ENCODE measurements at regions not wholly inside any gene's neighbourhood (a gene's known extent, or its start where the extent isn't known, plus 50 kb on each side); places are given as distances from the start of the nearest gene placed in this dataset.

DNA sequence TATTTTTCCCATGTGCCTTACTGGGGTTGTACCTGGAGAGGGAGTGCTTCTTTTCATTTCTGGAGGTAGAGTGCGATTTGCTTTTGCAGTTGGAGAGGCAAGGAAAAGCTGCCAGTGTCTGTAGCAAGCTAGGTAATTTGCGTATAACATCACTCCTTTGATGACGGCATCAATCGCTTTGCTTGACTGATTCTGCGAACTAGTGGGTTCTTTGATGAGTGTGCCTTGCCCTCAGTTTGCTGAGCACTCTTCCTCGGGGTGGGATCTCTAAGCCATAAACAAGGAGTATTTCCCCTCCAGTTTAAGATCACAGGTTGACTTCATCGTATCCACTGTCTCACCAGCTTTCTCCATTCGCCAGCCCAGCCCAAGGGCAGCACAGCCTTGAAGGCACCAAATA lies 344.5 kb downstream of the KCNRG start:
- Mint-ChIP-seq H3K4me3 (no peak overlapping the region), H3K9me3 (no peaks in the 10 kb centered on the region), H3K27me3 (peaks cover 5% of the 10 kb centered on the region), H3K4me1 (ENCODE audit: low read depth) (peaks cover 55% of the 10 kb centered on the region), H3K27ac (no peak overlapping the region), H3K36me3 (no peaks in the 10 kb centered on the region)
- peak; percentile 30 for DNase-seq
- intact Hi-C loops (cut with micrococcal nuclease), result no loop called here
- CTCF ChIA-PET, result interaction anchor here (0.9 to 1.1 kb wide), 2 partner anchors 28 to 153 kb away, joined by 3 to 4 read pairs; no protein-coding TSS in a partner anchor
- POLR2A ChIA-PET, result no interaction called here

DNA sequence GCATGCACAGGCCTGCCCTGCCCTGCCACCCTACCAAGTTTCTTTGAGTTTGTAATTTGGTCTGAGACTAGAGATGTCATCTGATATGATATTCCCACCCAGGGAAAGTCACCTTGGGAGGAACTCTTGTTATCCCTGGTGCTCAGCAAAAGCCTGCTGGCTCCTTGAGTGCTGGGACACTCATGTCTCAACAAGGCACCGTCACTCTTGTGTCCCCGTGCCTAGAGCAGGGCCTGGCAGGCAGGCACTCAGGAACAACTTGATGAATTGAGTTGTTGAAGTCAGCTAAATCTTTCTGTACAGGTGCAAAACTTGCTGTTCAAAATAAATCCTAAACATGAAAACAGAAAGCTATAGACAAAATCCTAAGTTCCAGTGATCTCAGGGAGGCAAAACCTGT lies 345.4 kb downstream of the KCNRG start:
- peaks cover 57% of the 10 kb centered on the region for H3K4me1 Mint-ChIP-seq (ENCODE audit: low read depth)

DNA sequence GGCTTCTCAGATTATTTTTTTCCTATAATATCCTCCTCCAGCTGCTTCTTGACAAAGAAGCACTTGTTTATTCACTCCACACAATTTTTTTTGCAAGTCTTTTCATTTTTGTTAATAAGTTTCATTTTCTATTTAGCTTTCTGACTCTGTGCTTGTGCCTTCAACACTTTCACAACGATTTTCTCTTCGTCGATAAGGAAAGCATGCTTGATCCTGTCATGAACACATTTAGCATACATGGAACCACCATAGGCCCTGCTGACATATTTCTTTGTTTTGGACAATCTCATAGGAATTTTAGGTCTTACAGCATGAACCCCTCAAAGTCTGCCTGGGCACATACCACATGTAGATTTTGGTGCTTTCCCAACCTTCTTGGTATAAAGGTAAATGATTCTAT lies 346.0 kb downstream of the KCNRG start:
- Mint-ChIP-seq H3K27ac (no peak overlapping the region), H3K9me3 (no peaks in the 10 kb centered on the region), H3K4me1 (ENCODE audit: low read depth) (peaks cover 58% of the 10 kb centered on the region), H3K36me3 (no peaks in the 10 kb centered on the region), H3K4me3 (no peak overlapping the region), H3K27me3 (peaks cover 7% of the 10 kb centered on the region)
- intact Hi-C loops (cut with micrococcal nuclease), result no loop called here
- DNase-seq, result no peak
- POLR2A ChIA-PET, result interaction anchor here (1.4 kb wide), 1 partner anchor 237 kb away, joined by 5 read pairs; no protein-coding TSS in a partner anchor
- CTCF ChIA-PET, result no interaction called here

More for the DNA sequence above, 345.4 kb downstream of the KCNRG start:
- ChIA-PET CTCF (interaction anchor here (0.9 kb wide), 1 partner anchor 152 kb away, joined by 3 read pairs; no protein-coding TSS in a partner anchor), POLR2A (interaction anchor here (1.4 kb wide), 1 partner anchor 237 kb away, joined by 5 read pairs; no protein-coding TSS in a partner anchor)
- no peak overlapping the region for H3K4me3 Mint-ChIP-seq
- peaks cover 7% of the 10 kb centered on the region for H3K27me3 Mint-ChIP-seq
- intact Hi-C loops (cut with micrococcal nuclease), result no loop called here
- H3K9me3 Mint-ChIP-seq, result no peaks in the 10 kb centered on the region
- no peak overlapping the region for H3K27ac Mint-ChIP-seq
- H3K36me3 Mint-ChIP-seq, result no peaks in the 10 kb centered on the region
- DNase-seq, result no peak

GRCh38 chr13:50365408-50366391 lies 350.5 kb downstream of the KCNRG start:
- ChIA-PET CTCF (interaction anchor here (1.4 kb wide), 1 partner anchor 121 kb away, joined by 3 read pairs; no protein-coding TSS in a partner anchor), POLR2A (interaction anchor here (1.1 to 2.5 kb wide), 8 partner anchors 10 to 285 kb away, joined by 3 to 14 read pairs (median 9); no protein-coding TSS in a partner anchor)
- H3K27me3 Mint-ChIP-seq, result peaks cover 15% of the 10 kb centered on the region
- H3K4me3 Mint-ChIP-seq, result peak overlapping the region; percentile 54
- no peaks in the 10 kb centered on the region for H3K9me3 Mint-ChIP-seq
- peaks cover 4% of the 10 kb centered on the region for H3K36me3 Mint-ChIP-seq
- intact Hi-C loops (cut with micrococcal nuclease), result loop anchor here (1.0 to 5.0 kb wide), 12 partner anchors 9 to 545 kb away; partner anchors contain the start of genes SPRYD7 and TRIM13
- H3K27ac Mint-ChIP-seq, result peak overlapping the region; percentile 59
- peaks cover 53% of the 10 kb centered on the region for H3K4me1 Mint-ChIP-seq (ENCODE audit: low read depth)
- peak; percentile 76 for DNase-seq

GRCh38 chr13:50366488-50367174 lies 351.4 kb downstream of the KCNRG start:
- no peak overlapping the region for H3K4me3 Mint-ChIP-seq
- H3K9me3 Mint-ChIP-seq, result no peaks in the 10 kb centered on the region
- intact Hi-C loops (cut with micrococcal nuclease), result loop anchor here (1.0 to 5.0 kb wide), 11 partner anchors 121 to 544 kb away; partner anchors contain the start of genes SPRYD7 and TRIM13
- DNase-seq, result peak; percentile 68
- peaks cover 46% of the 10 kb centered on the region for H3K4me1 Mint-ChIP-seq (ENCODE audit: low read depth)
- H3K36me3 Mint-ChIP-seq, result peaks cover 4% of the 10 kb centered on the region
- H3K27ac Mint-ChIP-seq, result peak overlapping the region; percentile 59
- CTCF ChIA-PET, result interaction anchor here (1.1 to 1.4 kb wide), 2 partner anchors 10 to 122 kb away, joined by 3 read pairs; no protein-coding TSS in a partner anchor
- POLR2A ChIA-PET, result interaction anchor here (0.9 to 2.5 kb wide), 10 partner anchors 11 to 286 kb away, joined by 3 to 14 read pairs (median 4); no protein-coding TSS in a partner anchor
- H3K27me3 Mint-ChIP-seq, result peaks cover 22% of the 10 kb centered on the region

GRCh38 chr13:50369646-50370045 lies 354.4 kb downstream of the KCNRG start:
- Mint-ChIP-seq H3K4me1 (ENCODE audit: low read depth) (peaks cover 35% of the 10 kb centered on the region), H3K27ac (no peak overlapping the region), H3K4me3 (no peak overlapping the region), H3K36me3 (peaks cover 4% of the 10 kb centered on the region), H3K9me3 (no peaks in the 10 kb centered on the region), H3K27me3 (peaks cover 21% of the 10 kb centered on the region)
- intact Hi-C loops (cut with micrococcal nuclease), result loop anchor here (5.0 kb wide), 3 partner anchors 143 to 523 kb away; partner anchors contain the start of gene SPRYD7
- CTCF ChIA-PET, result no interaction called here
- no peak for DNase-seq
- POLR2A ChIA-PET, result no interaction called here

GRCh38 chr13:50370303-50370950 lies 355.2 kb downstream of the KCNRG start:
- Mint-ChIP-seq H3K4me1 (ENCODE audit: low read depth) (peaks cover 28% of the 10 kb centered on the region), H3K27ac (no peak overlapping the region), H3K9me3 (no peaks in the 10 kb centered on the region), H3K4me3 (no peak overlapping the region), H3K27me3 (peaks cover 18% of the 10 kb centered on the region), H3K36me3 (peaks cover 4% of the 10 kb centered on the region)
- ChIA-PET CTCF (interaction anchor here (0.6 to 1.4 kb wide), 2 partner anchors 345 to 373 kb away, joined by 3 read pairs; no protein-coding TSS in a partner anchor), POLR2A (no interaction called here)
- no peak for DNase-seq
- intact Hi-C loops (cut with micrococcal nuclease), result no loop called here

- H3K4me1 Mint-ChIP-seq (ENCODE audit: low read depth), result peaks cover 17% of the 10 kb centered on the region
- no peaks in the 10 kb centered on the region for H3K9me3 Mint-ChIP-seq
- H3K27me3 Mint-ChIP-seq, result peaks cover 24% of the 10 kb centered on the region
- no peak overlapping the region for H3K27ac Mint-ChIP-seq
- no peak overlapping the region for H3K4me3 Mint-ChIP-seq
- ChIA-PET CTCF (no interaction called here), POLR2A (no interaction called here)
- no peak for DNase-seq
- no peaks in the 10 kb centered on the region for H3K36me3 Mint-ChIP-seq
- intact Hi-C loops (cut with micrococcal nuclease), result no loop called here
These were observed 359.3 kb downstream of the KCNRG start for GRCh38 chr13:50374517-50374916.

DNA sequence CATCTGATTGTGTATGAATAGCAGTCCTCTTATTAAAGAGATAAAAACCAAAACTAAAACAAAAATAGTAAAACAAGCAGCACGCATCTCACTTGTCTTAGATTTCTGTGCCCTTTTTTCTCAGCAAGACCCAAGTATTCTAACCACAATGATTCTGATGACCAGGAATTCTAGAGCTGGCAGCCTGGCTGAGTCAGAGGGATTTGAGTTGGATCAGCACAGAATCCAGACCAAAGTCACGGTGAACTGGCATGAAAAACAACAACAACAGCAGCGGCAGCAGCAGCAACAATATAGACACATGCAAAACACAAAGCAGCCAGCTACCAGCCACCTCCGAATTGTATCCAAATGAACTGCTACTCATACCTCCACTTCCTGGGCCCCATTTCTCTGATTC lies 360.5 kb downstream of the KCNRG start:
- no peak overlapping the region for H3K4me3 Mint-ChIP-seq
- no peak for DNase-seq
- intact Hi-C loops (cut with micrococcal nuclease), result no loop called here
- H3K9me3 Mint-ChIP-seq, result peaks cover 7% of the 10 kb centered on the region
- H3K4me1 Mint-ChIP-seq (ENCODE audit: low read depth), result peaks cover 10% of the 10 kb centered on the region
- H3K36me3 Mint-ChIP-seq, result peaks cover 6% of the 10 kb centered on the region
- no peak overlapping the region for H3K27ac Mint-ChIP-seq
- CTCF ChIA-PET, result no interaction called here
- peaks cover 19% of the 10 kb centered on the region for H3K27me3 Mint-ChIP-seq
- POLR2A ChIA-PET, result no interaction called here

- peaks cover 11% of the 10 kb centered on the region for H3K27me3 Mint-ChIP-seq
- peaks cover 10% of the 10 kb centered on the region for H3K36me3 Mint-ChIP-seq
- intact Hi-C loops (cut with micrococcal nuclease), result no loop called here
- peaks cover 15% of the 10 kb centered on the region for H3K9me3 Mint-ChIP-seq
- POLR2A ChIA-PET, result no interaction called here
- no peak for DNase-seq
- no peak overlapping the region for H3K27ac Mint-ChIP-seq
- no peak overlapping the region for H3K4me3 Mint-ChIP-seq
- CTCF ChIA-PET, result no interaction called here
- peaks cover 8% of the 10 kb centered on the region for H3K4me1 Mint-ChIP-seq (ENCODE audit: low read depth)
These were observed 361.8 kb downstream of the KCNRG start for GRCh38 chr13:50376895-50377575.

DNA sequence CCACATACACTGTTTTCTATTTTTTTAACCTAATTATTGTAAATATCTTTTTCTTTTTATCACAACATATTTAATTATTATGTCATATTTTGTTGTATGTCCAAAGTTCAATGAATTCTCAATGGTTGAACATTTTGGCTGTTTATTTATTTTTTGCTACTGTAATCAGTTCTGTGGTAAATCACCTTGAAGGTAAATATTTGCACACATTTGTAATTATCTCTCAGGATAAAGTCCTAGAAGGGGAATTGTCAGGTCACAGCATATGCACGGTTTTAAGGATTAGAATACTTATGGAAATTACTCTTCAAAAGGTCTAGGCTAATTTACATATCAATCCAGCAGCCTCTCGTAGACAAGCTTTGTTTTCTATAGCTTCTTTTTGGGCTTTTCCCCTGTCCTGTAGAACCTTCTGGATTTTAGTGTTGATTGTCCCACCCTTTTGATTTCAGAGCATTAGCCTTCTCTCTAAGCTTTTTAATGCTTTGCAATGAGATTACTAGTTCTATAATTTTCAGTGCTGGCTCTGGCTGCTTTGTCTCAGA lies 362.6 kb downstream of the KCNRG start:
- Mint-ChIP-seq H3K4me1 (ENCODE audit: low read depth) (peaks cover 8% of the 10 kb centered on the region), H3K9me3 (peaks cover 15% of the 10 kb centered on the region), H3K27me3 (peaks cover 11% of the 10 kb centered on the region), H3K27ac (no peak overlapping the region), H3K36me3 (peaks cover 11% of the 10 kb centered on the region), H3K4me3 (no peak overlapping the region)
- ChIA-PET POLR2A (no interaction called here), CTCF (no interaction called here)
- intact Hi-C loops (cut with micrococcal nuclease), result no loop called here
- DNase-seq, result no peak

All from activated CD4-positive, alpha-beta memory T cell treated with anti-CD3 and anti-CD28 coated beads for 36 hours (primary cell).